HepG2 (cell line): ENCODE measurements at regions not wholly inside any gene's neighbourhood (a gene's known extent, or its start where the extent isn't known, plus 50 kb on each side); places are given as distances from the start of the nearest gene placed in this dataset.

ENCODE experiments used
- CBX2 ChIP-seq, 2 experiments: fragments of 200-600 bp in 1 of 2; sonication (generic); formaldehyde crosslinking in 1 of 2; IDR thresholded peaks; 2 replicates each; pipeline versions ENCODE4 v1.7.0 to v1.8.1; 2018 to 2022; ENCODE audit warnings: low read depth in 2 of 2, low read length in 1 of 2, mild to moderate bottlenecking in 1 of 2, missing genetic modification reagents in 1 of 2
- CEBPG ChIP-seq: IDR thresholded peaks from 2 replicates; pipeline ENCODE4 v1.6.1; 2016
- GABPB1 ChIP-seq: IDR thresholded peaks from 2 replicates; pipeline ENCODE4 v1.6.1; 2016; ENCODE audit warnings: mild to moderate bottlenecking, missing genetic modification reagents, moderate library complexity, missing compliant biosample characterization
- GMEB2 ChIP-seq: IDR thresholded peaks from 2 replicates; pipeline ENCODE4 v1.6.1; 2016; ENCODE audit warnings: missing biosample characterization, missing genetic modification reagents, low read depth
- ISX ChIP-seq: sonication (generic); formaldehyde crosslinking; conservative IDR thresholded peaks from 2 replicates; pipeline ENCODE4 v1.5.0; 2020; ENCODE audit warnings: missing genetic modification reagents
- MIER2 ChIP-seq: IDR thresholded peaks from 2 replicates; pipeline ENCODE4 v1.6.1; 2016; ENCODE audit warnings: missing biosample characterization, missing genetic modification reagents
- PHF20 ChIP-seq: sonication (generic); formaldehyde crosslinking; IDR thresholded peaks from 2 replicates; pipeline ENCODE4 v1.5.0; 2020; ENCODE audit warnings: mild to moderate bottlenecking, missing genetic modification reagents
- STAG1 ChIP-seq: sonication (generic); formaldehyde crosslinking; IDR thresholded peaks from 2 replicates; pipeline ENCODE4 v1.4.0; 2020; ENCODE audit warnings: missing genetic modification reagents
- TARDBP ChIP-seq: sonication (generic); formaldehyde crosslinking; IDR thresholded peaks from 2 replicates; pipeline ENCODE4 v1.8.0; 2022; ENCODE audit warnings: mild to moderate bottlenecking, missing genetic modification reagents
- TBX2 ChIP-seq: sonication (generic); formaldehyde crosslinking; IDR thresholded peaks from 2 replicates; pipeline ENCODE4 v1.5.0; 2020; ENCODE audit warnings: missing genetic modification reagents, mild to moderate bottlenecking, borderline replicate concordance
- ZBTB49 ChIP-seq: sonication (generic); formaldehyde crosslinking; IDR thresholded peaks from 2 replicates; pipeline ENCODE4 v1.4.0; 2020; ENCODE audit warnings: missing genetic modification reagents, borderline replicate concordance
- ZBTB7A ChIP-seq: sonication (generic); formaldehyde crosslinking; IDR thresholded peaks from 2 replicates; pipeline ENCODE4 v1.8.0; 2022; ENCODE audit warnings: mild to moderate bottlenecking, missing genetic modification reagents
- ZFP91 ChIP-seq: sonication (generic); formaldehyde crosslinking; IDR thresholded peaks from 2 replicates; pipeline ENCODE4 v1.9.0; 2022; ENCODE audit warnings: missing genetic modification reagents, mild to moderate bottlenecking, borderline replicate concordance
- ZFY ChIP-seq: sonication (generic); formaldehyde crosslinking; IDR thresholded peaks from 2 replicates; pipeline ENCODE4 v1.4.0; 2020; ENCODE audit warnings: missing genetic modification reagents
- ZNF235 ChIP-seq: sonication (generic); formaldehyde crosslinking; IDR thresholded peaks from 2 replicates; pipeline ENCODE4 v1.8.1; 2023; ENCODE audit warnings: mild to moderate bottlenecking, missing genetic modification reagents, borderline replicate concordance
- ZNF296 ChIP-seq: sonication (generic); formaldehyde crosslinking; conservative IDR thresholded peaks from 2 replicates; pipeline ENCODE4 v1.5.0; 2020; ENCODE audit warnings: mild to moderate bottlenecking, missing genetic modification reagents
- ZNF414 ChIP-seq: sonication (generic); formaldehyde crosslinking; IDR thresholded peaks from 2 replicates; pipeline ENCODE4 v1.5.0; 2020; ENCODE audit warnings: missing genetic modification reagents
- ZNF691 ChIP-seq: sonication (generic); formaldehyde crosslinking; IDR thresholded peaks from 2 replicates; pipeline ENCODE4 v1.4.0; 2020; ENCODE audit warnings: missing genetic modification reagents, low read depth, mild to moderate bottlenecking, borderline replicate concordance
- ZSCAN5A ChIP-seq: sonication (generic); formaldehyde crosslinking; IDR thresholded peaks from 2 replicates; pipeline ENCODE4 v1.8.0; 2022; ENCODE audit warnings: mild to moderate bottlenecking, missing genetic modification reagents, borderline replicate concordance

GRCh38 chr12:65742018-65743010 is 82.0 kb upstream of the HMGA2 start (continued):
- TF ChIP-seq ZBTB7A = 0 out of 2 replicates have a peak, but pooled peaks have one; percentile 29
- peak; percentile 74; the same call in 1 of the 2 replicates for TF ChIP-seq ZNF691 (CRISPR knock-in tag)
- TF ChIP-seq ZFY (CRISPR knock-in tag) = peak; percentile 58
- TF ChIP-seq STAG1 (CRISPR knock-in tag) = no peak
- no peak for TF ChIP-seq GMEB2 (CRISPR knock-in tag)
- TF ChIP-seq ZSCAN5A = no peak
- no peak for TF ChIP-seq CEBPG (CRISPR knock-in tag)
- no peak for TF ChIP-seq ZBTB49 (CRISPR knock-in tag)
- TF ChIP-seq ZFP91 (CRISPR knock-in tag) = peak; percentile 44
- TF ChIP-seq PHF20 (CRISPR knock-in tag) = no peak
- TF ChIP-seq ZNF296 (CRISPR knock-in tag) = no peak
- no peak for TF ChIP-seq CBX2 (IDR thresholded peaks at IDR 0.05; ENCODE audit: low read depth, low read length)
- TF ChIP-seq CBX2 (CRISPR knock-in tag; IDR thresholded peaks at IDR 0.05; ENCODE audit: low read depth) = no peak
- no peak for TF ChIP-seq TARDBP
- TF ChIP-seq ISX (CRISPR knock-in tag) = no peak
- peak; percentile 50; the same call in 1 of the 2 replicates for TF ChIP-seq GABPB1
- no peak for TF ChIP-seq ZNF235 (CRISPR knock-in tag)
- no peak for TF ChIP-seq ZNF414
- no peak for TF ChIP-seq MIER2
- peak; percentile 63; the same call in 1 of the 2 replicates for TF ChIP-seq TBX2 (CRISPR knock-in tag)
